Panc1 (cell line): ENCODE measurements at regions not wholly inside any gene's neighbourhood (a gene's known extent, or its start where the extent isn't known, plus 50 kb on each side); places are given as distances from the start of the nearest gene placed in this dataset.

Experiments
- ATAC-seq: fragments of 200-7000 bp; cut with Tn5 transposase; 2 replicates; pipeline ENCODE4 v1.9.1; 2020; ENCODE audit warnings: mild to moderate bottlenecking, moderate library complexity
- BruUV-seq: library from RNA; stranded (reverse); fragments of 400-500 nt; replicated peaks from 2 replicates; lab custom pipeline; 2021; lab: Mats Ljungman, UMichigan
- CTCF ChIA-PET: fragments of 300-600 bp; sonication (Branson Sonifier 250); formaldehyde crosslinking; loops from one replicate; lab custom pipeline; 2022; ENCODE audit warnings: antibody characterized with exemption; lab: Charles Lee
- POLR2A ChIA-PET: fragments of 300-600 bp; sonication (Branson Sonifier 250); formaldehyde crosslinking; loops from one replicate; lab custom pipeline; 2022; ENCODE audit warnings: antibody characterized with exemption; lab: Charles Lee
- DNase-seq: peaks from one replicate; pipeline ENCODE4 v3.0.0-alpha.2; 2010; ENCODE audit warnings: low read depth, low spot score
- H3K27ac ChIP-seq: 2 replicates; pipeline ENCODE4 v1.5.1; 2011; ENCODE audit warnings: mild to moderate bottlenecking, low read length, inconsistent platforms
- H3K27me3 ChIP-seq: fragments of 200-500 bp; sonication (Bioruptor generic); 2 replicates; pipeline ENCODE4 v1.6.0; 2014; ENCODE audit warnings: low read length, inconsistent platforms; ENCODE audit not compliant: control insufficient read depth, insufficient read depth
- H3K36me3 ChIP-seq: fragments of 200-500 bp; sonication (Bioruptor generic); 2 replicates; pipeline ENCODE4 v1.5.1; 2014; ENCODE audit warnings: inconsistent platforms, mild to moderate bottlenecking, low read length, moderate library complexity; ENCODE audit not compliant: control insufficient read depth, insufficient read depth
- H3K4me1 ChIP-seq: 2 replicates; pipeline ENCODE4 v1.5.1; 2011; ENCODE audit warnings: inconsistent platforms, mild to moderate bottlenecking, low read length, moderate library complexity; ENCODE audit not compliant: control insufficient read depth, insufficient read depth
- H3K4me3 ChIP-seq, 2 experiments: 2 replicates each; pipeline ENCODE4 v1.5.1; 2011 to 2012; ENCODE audit warnings: low read depth in 2 of 2, low read length in 2 of 2, mild to moderate bottlenecking in 2 of 2, inconsistent platforms in 1 of 2, moderate library complexity in 1 of 2
- H3K9me3 ChIP-seq: fragments of 200-500 bp; sonication (Bioruptor generic); 2 replicates; pipeline ENCODE4 v1.5.1; 2014; ENCODE audit warnings: low read depth, mild to moderate bottlenecking, inconsistent platforms, low read length, moderate library complexity; ENCODE audit not compliant: control insufficient read depth, insufficient read depth
- POLR2AphosphoS5 ChIP-seq: IDR thresholded peaks from 2 replicates; pipeline ENCODE4 v1.6.1; 2012; ENCODE audit warnings: mild to moderate bottlenecking, low read depth, low read length, moderate library complexity
- REST ChIP-seq, 2 experiments: IDR thresholded peaks; 2 replicates each; pipeline ENCODE4 v1.6.1; 2011 to 2012; ENCODE audit warnings: low read depth in 2 of 2, control low read depth in 1 of 2, low read length in 1 of 2, mild to moderate bottlenecking in 1 of 2, moderate library complexity in 1 of 2; ENCODE audit not compliant: insufficient read depth in 1 of 2
- SIN3A ChIP-seq: IDR thresholded peaks from 2 replicates; pipeline ENCODE4 v1.6.1; 2012; ENCODE audit warnings: low read depth, mild to moderate bottlenecking, low read length, moderate library complexity, borderline replicate concordance; ENCODE audit not compliant: insufficient read depth
- TCF7L2 ChIP-seq: IDR thresholded peaks from 2 replicates; pipeline ENCODE4 v1.6.1; 2011; ENCODE audit warnings: mild to moderate bottlenecking, low read depth, low read length, inconsistent platforms
- in situ Hi-C: cut with HindIII; loops from 2 replicates; pipeline ENCODE4 v1.10.0; 2016; ENCODE audit warnings: low sequenced_read_pairs, low pct_unique_long_range_greater_than_20kb
- intact Hi-C: fragments of 100-400 bp; cut with micrococcal nuclease; formaldehyde crosslinking; loops from one replicate; pipeline ENCODE4 v1.10.0; 2022; ENCODE audit not compliant: unreplicated experiment
- TF ChIP-seq, protein P1 (sequence below): fragments of 450-650 bp; IDR thresholded peaks from 2 replicates; pipeline ENCODE4 v1.5.1; 2017; ENCODE audit warnings: mild to moderate bottlenecking

- intact Hi-C loops (no loop called here), in situ Hi-C loops (no loop called here)
- no peaks in the 10 kb centered on the region for H3K36me3 ChIP-seq
- POLR2A ChIA-PET, result interaction anchor here (0.5 kb wide), 1 partner anchor 1933 kb away, joined by 4 read pairs; no protein-coding TSS in a partner anchor
- CTCF ChIA-PET, result no interaction called here
- BruUV-seq, result no TSS peak
- H3K4me3 ChIP-seq, result no peak overlapping the region
- no peaks in the 10 kb centered on the region for H3K9me3 ChIP-seq
- no peak overlapping the region for H3K27ac ChIP-seq
- no peaks in the 10 kb centered on the region for H3K27me3 ChIP-seq
- TF ChIP-seq POLR2AphosphoS5 (no peak), REST (IDR thresholded peaks at IDR 0.05; ENCODE audit: insufficient read depth in 1 of 2, low read depth in 2 of 2, low read length in 1 of 2) (no peak), SIN3A (no peak), TCF7L2 (no peak)
- TF ChIP-seq, protein P1, sequence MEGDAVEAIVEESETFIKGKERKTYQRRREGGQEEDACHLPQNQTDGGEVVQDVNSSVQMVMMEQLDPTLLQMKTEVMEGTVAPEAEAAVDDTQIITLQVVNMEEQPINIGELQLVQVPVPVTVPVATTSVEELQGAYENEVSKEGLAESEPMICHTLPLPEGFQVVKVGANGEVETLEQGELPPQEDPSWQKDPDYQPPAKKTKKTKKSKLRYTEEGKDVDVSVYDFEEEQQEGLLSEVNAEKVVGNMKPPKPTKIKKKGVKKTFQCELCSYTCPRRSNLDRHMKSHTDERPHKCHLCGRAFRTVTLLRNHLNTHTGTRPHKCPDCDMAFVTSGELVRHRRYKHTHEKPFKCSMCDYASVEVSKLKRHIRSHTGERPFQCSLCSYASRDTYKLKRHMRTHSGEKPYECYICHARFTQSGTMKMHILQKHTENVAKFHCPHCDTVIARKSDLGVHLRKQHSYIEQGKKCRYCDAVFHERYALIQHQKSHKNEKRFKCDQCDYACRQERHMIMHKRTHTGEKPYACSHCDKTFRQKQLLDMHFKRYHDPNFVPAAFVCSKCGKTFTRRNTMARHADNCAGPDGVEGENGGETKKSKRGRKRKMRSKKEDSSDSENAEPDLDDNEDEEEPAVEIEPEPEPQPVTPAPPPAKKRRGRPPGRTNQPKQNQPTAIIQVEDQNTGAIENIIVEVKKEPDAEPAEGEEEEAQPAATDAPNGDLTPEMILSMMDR, result no peak
- no peaks in the 10 kb centered on the region for H3K4me1 ChIP-seq
- DNase-seq, result no peak
- no peak for ATAC-seq
Measured at GRCh38 chr5:88524941-88525340, 256.3 kb upstream of the TMEM161B start.

DNA sequence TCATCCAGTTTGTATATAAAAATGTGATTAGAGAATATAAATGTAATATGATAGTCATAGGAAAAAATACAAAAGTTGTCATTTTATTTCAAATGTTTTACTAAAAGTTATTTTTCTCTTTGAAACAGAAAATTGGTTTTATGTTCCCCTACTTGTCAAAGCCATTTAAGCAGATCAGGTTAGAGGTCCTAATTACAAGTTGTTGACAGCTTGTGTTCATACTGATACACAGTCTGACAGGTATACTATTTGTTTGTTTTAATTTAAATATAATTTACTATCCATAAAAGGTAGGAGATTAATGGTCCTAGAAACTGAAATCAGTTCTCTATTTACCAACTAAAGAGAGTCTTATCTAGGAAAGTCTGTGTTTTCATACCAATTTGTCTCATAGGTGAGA, 250.4 kb upstream of the TMEM161B start:
- Histone ChIP-seq H3K27me3 (no peaks in the 10 kb centered on the region), H3K4me1 (no peaks in the 10 kb centered on the region), H3K4me3 (no peak overlapping the region), H3K27ac (no peak overlapping the region), H3K9me3 (peaks cover 3% of the 10 kb centered on the region; the same call in 1 of the 2 replicates), H3K36me3 (no peaks in the 10 kb centered on the region)
- no peak for DNase-seq
- CTCF ChIA-PET, result no interaction called here
- no TSS peak for BruUV-seq
- POLR2A ChIA-PET, result no interaction called here
- TF ChIP-seq SIN3A (no peak), POLR2AphosphoS5 (no peak), TCF7L2 (no peak)
- in situ Hi-C loops, result no loop called here
- ATAC-seq, result no peak
- intact Hi-C loops, result no loop called here

- TF ChIP-seq POLR2AphosphoS5, result no peak
- TF ChIP-seq TCF7L2, result no peak
- TF ChIP-seq, protein P1, result no peak
- no peak for TF ChIP-seq SIN3A
- no peak for TF ChIP-seq REST (IDR thresholded peaks at IDR 0.05; ENCODE audit: insufficient read depth in 1 of 2, low read depth in 2 of 2, low read length in 1 of 2)
- no peaks in the 10 kb centered on the region for H3K4me1 ChIP-seq
- intact Hi-C loops (no loop called here), in situ Hi-C loops (no loop called here)
- H3K36me3 ChIP-seq, result no peaks in the 10 kb centered on the region
- DNase-seq, result no peak
- peaks cover 3% of the 10 kb centered on the region; the same call in 1 of the 2 replicates for H3K9me3 ChIP-seq
- no peak for ATAC-seq
- no peak overlapping the region for H3K4me3 ChIP-seq
- POLR2A ChIA-PET, result no interaction called here
- CTCF ChIA-PET, result no interaction called here
- BruUV-seq, result no TSS peak
- no peaks in the 10 kb centered on the region for H3K27me3 ChIP-seq
- H3K27ac ChIP-seq, result no peak overlapping the region
Measured at GRCh38 chr5:88518131-88519016, 249.7 kb upstream of the TMEM161B start.
